MCF 10A (cell line): ENCODE measurements at regions not wholly inside any gene's neighbourhood (a gene's known extent, or its start where the extent isn't known, plus 50 kb on each side); places are given as distances from the start of the nearest gene placed in this dataset.

ENCODE experiments used
- BruUV-seq: library from RNA; stranded (reverse); fragments of 400-500 nt; replicated peaks from 2 replicates; lab custom pipeline; 2021; lab: Mats Ljungman, UMichigan
- CTCF ChIA-PET: fragments of 300-600 bp; sonication (Branson Sonifier 250); formaldehyde crosslinking; extraction: SDS; loops from one replicate; lab custom pipeline; 2021; ENCODE audit warnings: antibody characterized with exemption, inconsistent platforms; lab: Yijun Ruan, JAX
- POLR2A ChIA-PET: fragments of 300-600, 350-650 bp; sonication (Branson Sonifier 250); formaldehyde crosslinking; extraction: SDS; loops from one replicate; lab custom pipeline; 2020; ENCODE audit warnings: antibody characterized with exemption, inconsistent platforms; lab: Yijun Ruan, JAX
- DNase-seq: peaks from one replicate; pipeline ENCODE4 v3.0.0-alpha.2; 2018; ENCODE audit not compliant: unreplicated experiment
- H3K27ac Mint-ChIP-seq: one replicate; pipeline ENCODE4 v1.8.0; 2022; ENCODE audit warnings: mild to moderate bottlenecking, low read depth, mixed read lengths; ENCODE audit not compliant: unreplicated experiment
- H3K27me3 Mint-ChIP-seq: one replicate; pipeline ENCODE4 v1.8.0; 2022; ENCODE audit warnings: mixed read lengths; ENCODE audit not compliant: insufficient read depth, unreplicated experiment
- H3K36me3 Mint-ChIP-seq: one replicate; pipeline ENCODE4 v1.8.0; 2022; ENCODE audit warnings: mild to moderate bottlenecking, moderate library complexity, mixed read lengths; ENCODE audit not compliant: insufficient read depth, unreplicated experiment
- H3K4me1 Mint-ChIP-seq: one replicate; pipeline ENCODE4 v1.8.0; 2022; ENCODE audit warnings: mixed read lengths; ENCODE audit not compliant: insufficient read depth, unreplicated experiment
- H3K4me3 Mint-ChIP-seq: one replicate; pipeline ENCODE4 v1.8.0; 2022; ENCODE audit warnings: mild to moderate bottlenecking, moderate library complexity, mixed read lengths; ENCODE audit not compliant: unreplicated experiment
- H3K9me3 Mint-ChIP-seq: one replicate; pipeline ENCODE4 v1.8.0; 2022; ENCODE audit warnings: mixed read lengths; ENCODE audit not compliant: unreplicated experiment
- CTCF ChIP-seq: fragments of 200-600 bp; IDR thresholded peaks from one replicate; pipeline ENCODE4 v1.8.0; 2022; ENCODE audit warnings: antibody characterized with exemption, mild to moderate bottlenecking; ENCODE audit not compliant: unreplicated experiment
- intact Hi-C: fragments of 100-400 bp; cut with micrococcal nuclease; formaldehyde crosslinking; loops from 2 replicates; pipeline ENCODE4 v1.14.1; 2022

- no peaks in the 10 kb centered on the region for H3K4me1 Mint-ChIP-seq
- intact Hi-C loops, result no loop called here
- no peaks in the 10 kb centered on the region for H3K36me3 Mint-ChIP-seq
- H3K27ac Mint-ChIP-seq, result no peak overlapping the region
- no peaks in the 10 kb centered on the region for H3K27me3 Mint-ChIP-seq
- no peak for DNase-seq
- ChIA-PET CTCF (interaction anchor here (0.8 kb wide), 1 partner anchor 16 kb away, joined by 3 read pairs; no protein-coding TSS in a partner anchor), POLR2A (interaction anchor here (0.5 kb wide), 1 partner anchor 151 kb away, joined by 4 read pairs; no protein-coding TSS in a partner anchor)
- no TSS peak for BruUV-seq
- no peak overlapping the region for H3K4me3 Mint-ChIP-seq
- TF ChIP-seq CTCF, result no peak
- no peaks in the 10 kb centered on the region for H3K9me3 Mint-ChIP-seq
These were observed 391.1 kb upstream of the HSF2 start for GRCh38 chr6:122008101-122008999.

GRCh38 chr6:122009000-122009350 lies 390.5 kb upstream of the HSF2 start:
- no peaks in the 10 kb centered on the region for H3K36me3 Mint-ChIP-seq
- H3K4me3 Mint-ChIP-seq, result no peak overlapping the region
- H3K27me3 Mint-ChIP-seq, result no peaks in the 10 kb centered on the region
- H3K27ac Mint-ChIP-seq, result no peak overlapping the region
- BruUV-seq, result no TSS peak
- no peak for DNase-seq
- intact Hi-C loops, result no loop called here
- TF ChIP-seq CTCF, result no peak
- CTCF ChIA-PET, result interaction anchor here (0.8 kb wide), 1 partner anchor 17 kb away, joined by 3 read pairs; no protein-coding TSS in a partner anchor
- POLR2A ChIA-PET, result no interaction called here
- H3K4me1 Mint-ChIP-seq, result no peaks in the 10 kb centered on the region
- H3K9me3 Mint-ChIP-seq, result no peaks in the 10 kb centered on the region

GRCh38 chr6:122012578-122012977 lies 386.9 kb upstream of the HSF2 start:
- TF ChIP-seq CTCF, result no peak
- ChIA-PET POLR2A (no interaction called here), CTCF (interaction anchor here (0.7 to 1.2 kb wide), 2 partner anchors 163 to 879 kb away, joined by 3 read pairs; no protein-coding TSS in a partner anchor)
- Mint-ChIP-seq H3K4me1 (no peaks in the 10 kb centered on the region), H3K27me3 (no peaks in the 10 kb centered on the region), H3K4me3 (no peak overlapping the region), H3K27ac (no peak overlapping the region), H3K9me3 (no peaks in the 10 kb centered on the region), H3K36me3 (no peaks in the 10 kb centered on the region)
- intact Hi-C loops, result no loop called here
- no TSS peak for BruUV-seq
- DNase-seq, result no peak

- no TSS peak for BruUV-seq
- no peak overlapping the region for H3K4me3 Mint-ChIP-seq
- H3K27me3 Mint-ChIP-seq, result no peaks in the 10 kb centered on the region
- intact Hi-C loops, result no loop called here
- no peaks in the 10 kb centered on the region for H3K36me3 Mint-ChIP-seq
- no peaks in the 10 kb centered on the region for H3K4me1 Mint-ChIP-seq
- no peak for TF ChIP-seq CTCF
- no peak for DNase-seq
- POLR2A ChIA-PET, result no interaction called here
- H3K27ac Mint-ChIP-seq, result no peak overlapping the region
- no peaks in the 10 kb centered on the region for H3K9me3 Mint-ChIP-seq
- CTCF ChIA-PET, result interaction anchor here (1.5 kb wide), 1 partner anchor 19 kb away, joined by 3 read pairs; no protein-coding TSS in a partner anchor
These were observed 384.5 kb upstream of the HSF2 start for GRCh38 chr6:122014961-122015360.
